ENCODE measurements at regions not wholly inside any gene's neighbourhood (a gene's known extent, or its start where the extent isn't known, plus 50 kb on each side); places are given as distances from the start of the nearest gene placed in this dataset.

DNA sequence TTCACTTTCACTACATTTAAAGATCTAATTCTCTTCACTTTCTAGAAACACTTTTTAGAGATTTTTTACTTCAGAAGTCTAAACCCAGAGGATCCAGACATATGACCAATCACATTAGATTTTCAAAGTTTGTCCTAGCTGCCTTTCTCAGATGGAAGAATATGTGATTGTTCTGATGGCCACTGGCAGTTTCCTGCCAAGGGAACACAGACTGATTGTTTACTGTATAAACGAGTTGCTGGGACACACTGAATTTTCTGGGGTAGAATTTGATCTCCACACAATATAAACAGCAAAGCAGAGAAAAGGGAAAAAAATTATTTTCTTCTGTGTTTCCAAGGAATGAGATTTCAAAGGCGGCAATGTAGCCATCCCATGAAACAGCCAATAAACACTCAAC is 480.0 kb downstream of the TOX3 start:
- Mint-ChIP-seq H3K4me1 (ENCODE audit: insufficient read depth, unreplicated experiment) (no peaks in the 10 kb centered on the region), H3K27me3 (ENCODE audit: insufficient read depth, unreplicated experiment) (peaks cover 86% of the 10 kb centered on the region), H3K36me3 (ENCODE audit: insufficient read depth, unreplicated experiment) (no peaks in the 10 kb centered on the region), H3K27ac (ENCODE audit: low read depth, unreplicated experiment) (no peak overlapping the region), H3K9me3 (ENCODE audit: unreplicated experiment) (peaks cover 7% of the 10 kb centered on the region), H3K4me3 (ENCODE audit: unreplicated experiment) (no peak overlapping the region)
- TF ChIP-seq, protein P1, sequence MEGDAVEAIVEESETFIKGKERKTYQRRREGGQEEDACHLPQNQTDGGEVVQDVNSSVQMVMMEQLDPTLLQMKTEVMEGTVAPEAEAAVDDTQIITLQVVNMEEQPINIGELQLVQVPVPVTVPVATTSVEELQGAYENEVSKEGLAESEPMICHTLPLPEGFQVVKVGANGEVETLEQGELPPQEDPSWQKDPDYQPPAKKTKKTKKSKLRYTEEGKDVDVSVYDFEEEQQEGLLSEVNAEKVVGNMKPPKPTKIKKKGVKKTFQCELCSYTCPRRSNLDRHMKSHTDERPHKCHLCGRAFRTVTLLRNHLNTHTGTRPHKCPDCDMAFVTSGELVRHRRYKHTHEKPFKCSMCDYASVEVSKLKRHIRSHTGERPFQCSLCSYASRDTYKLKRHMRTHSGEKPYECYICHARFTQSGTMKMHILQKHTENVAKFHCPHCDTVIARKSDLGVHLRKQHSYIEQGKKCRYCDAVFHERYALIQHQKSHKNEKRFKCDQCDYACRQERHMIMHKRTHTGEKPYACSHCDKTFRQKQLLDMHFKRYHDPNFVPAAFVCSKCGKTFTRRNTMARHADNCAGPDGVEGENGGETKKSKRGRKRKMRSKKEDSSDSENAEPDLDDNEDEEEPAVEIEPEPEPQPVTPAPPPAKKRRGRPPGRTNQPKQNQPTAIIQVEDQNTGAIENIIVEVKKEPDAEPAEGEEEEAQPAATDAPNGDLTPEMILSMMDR (IDR thresholded peaks at IDR 0.05; ENCODE audit: unreplicated experiment) = no peak
- intact Hi-C loops (cut with micrococcal nuclease) = no loop called here
- DNase-seq (ENCODE audit: unreplicated experiment) = no peak
- BruUV-seq (replicated peaks) = no TSS peak
- ChIA-PET CTCF (interaction anchor here (1.0 to 6.0 kb wide), 5 partner anchors 9 to 955 kb away, joined by 3 to 76 read pairs (median 29); no protein-coding TSS in a partner anchor), POLR2A (no interaction called here)

DNA sequence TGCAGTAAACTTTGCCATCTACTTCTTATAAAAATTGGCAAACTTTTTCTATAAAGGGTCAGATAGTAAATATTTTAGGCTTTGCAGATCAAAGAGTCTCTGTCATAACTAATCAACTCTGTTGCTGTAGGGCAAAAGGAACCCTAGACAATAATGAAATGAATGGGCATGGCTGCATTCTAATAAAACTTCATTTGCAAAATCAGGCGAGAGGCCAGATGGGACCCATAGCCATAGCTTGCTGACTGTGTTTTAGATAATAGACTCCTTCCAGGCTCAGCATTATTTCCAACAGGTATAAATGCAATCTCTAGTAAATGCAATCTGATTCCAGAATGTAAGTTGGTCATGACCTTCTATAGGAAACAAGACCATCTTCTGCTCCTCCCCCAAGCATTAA is 490.7 kb downstream of the TOX3 start:
- no peak for DNase-seq (ENCODE audit: unreplicated experiment)
- TF ChIP-seq, protein P1 (IDR thresholded peaks at IDR 0.05; ENCODE audit: unreplicated experiment) = no peak
- no peaks in the 10 kb centered on the region for H3K36me3 Mint-ChIP-seq (ENCODE audit: insufficient read depth, unreplicated experiment)
- ChIA-PET POLR2A (no interaction called here), CTCF (interaction anchor here (4.7 kb wide), 1 partner anchor 12 kb away, joined by 33 read pairs; no protein-coding TSS in a partner anchor)
- H3K27me3 Mint-ChIP-seq (ENCODE audit: insufficient read depth, unreplicated experiment) = peaks cover 62% of the 10 kb centered on the region
- intact Hi-C loops (cut with micrococcal nuclease) = no loop called here
- H3K4me3 Mint-ChIP-seq (ENCODE audit: unreplicated experiment) = no peak overlapping the region
- no peaks in the 10 kb centered on the region for H3K9me3 Mint-ChIP-seq (ENCODE audit: unreplicated experiment)
- H3K4me1 Mint-ChIP-seq (ENCODE audit: insufficient read depth, unreplicated experiment) = no peaks in the 10 kb centered on the region
- H3K27ac Mint-ChIP-seq (ENCODE audit: low read depth, unreplicated experiment) = no peak overlapping the region
- BruUV-seq (replicated peaks) = no TSS peak

DNA sequence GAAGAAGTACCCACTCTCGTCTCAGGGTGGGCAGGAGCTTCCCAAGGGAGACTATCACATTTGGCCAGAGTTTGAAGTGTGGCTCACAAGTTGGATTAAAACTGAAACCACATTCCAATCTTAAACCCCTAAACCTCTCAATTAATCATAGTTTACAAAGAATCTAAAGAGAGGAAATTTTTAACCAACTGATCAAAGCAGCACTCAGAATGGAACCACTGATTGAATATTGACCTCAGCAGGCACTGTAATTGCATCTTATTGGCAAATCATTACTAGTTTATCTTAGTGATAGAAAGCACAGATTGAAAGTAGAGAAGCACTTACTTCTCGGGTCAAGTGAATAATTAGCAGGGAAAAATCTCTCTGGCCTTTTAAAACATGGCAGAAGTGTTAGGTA is 491.6 kb downstream of the TOX3 start:
- Mint-ChIP-seq H3K4me1 (ENCODE audit: insufficient read depth, unreplicated experiment) (peaks cover 5% of the 10 kb centered on the region), H3K9me3 (ENCODE audit: unreplicated experiment) (no peaks in the 10 kb centered on the region), H3K27ac (ENCODE audit: low read depth, unreplicated experiment) (no peak overlapping the region), H3K4me3 (ENCODE audit: unreplicated experiment) (no peak overlapping the region), H3K27me3 (ENCODE audit: insufficient read depth, unreplicated experiment) (peaks cover 59% of the 10 kb centered on the region), H3K36me3 (ENCODE audit: insufficient read depth, unreplicated experiment) (no peaks in the 10 kb centered on the region)
- ChIA-PET CTCF (no interaction called here), POLR2A (no interaction called here)
- BruUV-seq (replicated peaks) = no TSS peak
- no peak for DNase-seq (ENCODE audit: unreplicated experiment)
- intact Hi-C loops (cut with micrococcal nuclease) = no loop called here
- TF ChIP-seq, protein P1 (IDR thresholded peaks at IDR 0.05; ENCODE audit: unreplicated experiment) = no peak

DNA sequence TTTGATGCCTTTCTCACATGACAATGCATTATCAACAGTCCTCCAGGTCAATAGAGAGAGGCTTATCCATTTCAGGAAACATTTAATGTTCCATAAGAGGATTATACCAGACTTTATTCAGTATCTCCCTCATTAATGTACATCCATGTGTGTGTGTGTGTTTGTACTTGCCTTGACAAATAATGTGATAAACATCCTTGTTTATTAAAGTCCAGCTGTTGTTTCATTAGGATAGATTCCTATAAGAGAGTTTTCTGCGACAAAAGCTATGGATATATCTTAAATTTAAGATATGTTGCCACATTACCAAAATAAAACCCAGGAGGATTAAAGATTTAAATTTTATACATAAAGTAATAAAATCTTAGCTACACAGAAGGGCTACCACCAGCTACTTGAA is 492.6 kb downstream of the TOX3 start:
- Mint-ChIP-seq H3K4me3 (ENCODE audit: unreplicated experiment) (no peak overlapping the region), H3K9me3 (ENCODE audit: unreplicated experiment) (no peaks in the 10 kb centered on the region), H3K27ac (ENCODE audit: low read depth, unreplicated experiment) (no peak overlapping the region), H3K36me3 (ENCODE audit: insufficient read depth, unreplicated experiment) (no peaks in the 10 kb centered on the region), H3K4me1 (ENCODE audit: insufficient read depth, unreplicated experiment) (peaks cover 10% of the 10 kb centered on the region), H3K27me3 (ENCODE audit: insufficient read depth, unreplicated experiment) (peaks cover 53% of the 10 kb centered on the region)
- CTCF ChIA-PET = interaction anchor here (0.6 to 0.7 kb wide), 3 partner anchors 18 to 888 kb away, joined by 3 to 4 read pairs (median 4); no protein-coding TSS in a partner anchor
- TF ChIP-seq, protein P1 (IDR thresholded peaks at IDR 0.05; ENCODE audit: unreplicated experiment) = no peak
- no TSS peak for BruUV-seq (replicated peaks)
- intact Hi-C loops (cut with micrococcal nuclease) = no loop called here
- POLR2A ChIA-PET = no interaction called here
- no peak for DNase-seq (ENCODE audit: unreplicated experiment)
